NT2/D1 (cell line): ENCODE measurements at regions not wholly inside any gene's neighbourhood (a gene's known extent, or its start where the extent isn't known, plus 50 kb on each side); places are given as distances from the start of the nearest gene placed in this dataset.

Experiments used
- DNase-seq: peaks from one replicate; pipeline ENCODE4 v3.0.0-alpha.2; 2011; ENCODE audit warnings: low read depth, low spot score
- H3K27me3 ChIP-seq: 2 replicates; pipeline ENCODE4 v1.6.0; 2011; ENCODE audit warnings: mild to moderate bottlenecking; ENCODE audit not compliant: insufficient read length, insufficient read depth
- H3K36me3 ChIP-seq: 2 replicates; pipeline ENCODE4 v1.6.1; 2011; ENCODE audit warnings: mild to moderate bottlenecking, low read length, mixed read lengths; ENCODE audit not compliant: insufficient read depth, insufficient read length
- H3K4me1 ChIP-seq: 2 replicates; pipeline ENCODE4 v1.5.1; 2011; ENCODE audit not compliant: insufficient read depth, insufficient read length
- H3K4me3 ChIP-seq: 2 replicates; pipeline ENCODE4 v1.5.1; 2011; ENCODE audit warnings: low read depth; ENCODE audit not compliant: insufficient read length
- H3K9ac ChIP-seq: 2 replicates; pipeline ENCODE4 v1.6.0; 2011; ENCODE audit warnings: low read depth; ENCODE audit not compliant: insufficient read length
- H3K9me3 ChIP-seq: 2 replicates; pipeline ENCODE4 v1.5.1; 2011; ENCODE audit warnings: mild to moderate bottlenecking, low read length; ENCODE audit not compliant: insufficient read depth
- SUZ12 ChIP-seq: IDR thresholded peaks from 2 replicates; pipeline ENCODE4 v1.6.1; 2011; ENCODE audit not compliant: insufficient read length, insufficient read depth; ENCODE audit errors: extremely low read depth
- YY1 ChIP-seq: IDR thresholded peaks from 2 replicates; pipeline ENCODE4 v1.6.1; 2011; ENCODE audit not compliant: insufficient read length, insufficient read depth
- ZNF274 ChIP-seq: IDR thresholded peaks from 2 replicates; pipeline ENCODE4 v1.6.1; 2011; ENCODE audit warnings: mild to moderate bottlenecking, low read depth, low read length

DNA sequence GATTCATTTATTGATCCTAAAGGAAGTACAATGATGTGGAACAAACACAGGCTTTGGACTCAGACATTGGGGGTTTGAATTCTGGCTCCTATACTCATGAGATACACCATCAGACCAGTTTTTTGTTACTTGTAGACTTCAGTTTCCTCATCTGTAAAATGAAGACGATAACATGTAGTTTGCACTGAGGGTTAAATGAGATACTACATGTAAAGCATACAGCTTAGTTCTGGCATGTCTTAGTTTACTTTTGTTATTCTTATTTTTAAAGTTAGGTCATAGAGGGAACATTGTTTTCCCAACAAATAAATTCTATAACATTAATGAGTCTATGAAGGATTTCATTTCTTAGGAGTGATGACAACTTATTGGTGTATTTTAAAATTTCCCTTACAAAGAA lies 183.5 kb upstream of the FAM3C start:
- TF ChIP-seq ZNF274 (no peak), YY1 (no peak), SUZ12 (no peak)
- no peak for DNase-seq
- Histone ChIP-seq H3K9me3 (no peaks in the 10 kb centered on the region), H3K9ac (no peak overlapping the region), H3K4me1 (no peaks in the 10 kb centered on the region), H3K36me3 (no peaks in the 10 kb centered on the region), H3K4me3 (no peak overlapping the region), H3K27me3 (no peaks in the 10 kb centered on the region)

DNA sequence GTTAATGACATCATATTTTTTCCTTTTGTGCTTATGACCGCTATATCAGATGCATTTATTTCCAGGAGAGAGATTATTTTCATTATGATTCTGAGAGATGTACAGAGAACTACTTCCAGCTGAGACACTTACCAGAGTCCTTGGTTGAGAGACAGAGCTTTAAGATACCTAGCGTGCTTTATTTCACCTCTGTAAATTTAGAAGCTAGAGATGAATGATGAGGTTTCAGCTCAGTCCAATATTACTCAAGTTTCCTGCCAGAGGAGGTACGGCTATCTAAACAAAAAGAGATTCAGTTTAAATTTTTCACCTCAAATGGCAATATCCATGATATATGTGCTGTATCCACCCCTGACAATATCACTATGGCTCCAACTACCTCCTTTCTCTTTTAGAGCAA lies 182.6 kb upstream of the FAM3C start:
- no peak for DNase-seq
- no peak overlapping the region for H3K4me3 ChIP-seq
- no peaks in the 10 kb centered on the region for H3K36me3 ChIP-seq
- H3K9ac ChIP-seq, result no peak overlapping the region
- no peak for TF ChIP-seq SUZ12
- TF ChIP-seq ZNF274, result no peak
- TF ChIP-seq YY1, result no peak
- H3K4me1 ChIP-seq, result no peaks in the 10 kb centered on the region
- H3K27me3 ChIP-seq, result no peaks in the 10 kb centered on the region
- H3K9me3 ChIP-seq, result no peaks in the 10 kb centered on the region

DNA sequence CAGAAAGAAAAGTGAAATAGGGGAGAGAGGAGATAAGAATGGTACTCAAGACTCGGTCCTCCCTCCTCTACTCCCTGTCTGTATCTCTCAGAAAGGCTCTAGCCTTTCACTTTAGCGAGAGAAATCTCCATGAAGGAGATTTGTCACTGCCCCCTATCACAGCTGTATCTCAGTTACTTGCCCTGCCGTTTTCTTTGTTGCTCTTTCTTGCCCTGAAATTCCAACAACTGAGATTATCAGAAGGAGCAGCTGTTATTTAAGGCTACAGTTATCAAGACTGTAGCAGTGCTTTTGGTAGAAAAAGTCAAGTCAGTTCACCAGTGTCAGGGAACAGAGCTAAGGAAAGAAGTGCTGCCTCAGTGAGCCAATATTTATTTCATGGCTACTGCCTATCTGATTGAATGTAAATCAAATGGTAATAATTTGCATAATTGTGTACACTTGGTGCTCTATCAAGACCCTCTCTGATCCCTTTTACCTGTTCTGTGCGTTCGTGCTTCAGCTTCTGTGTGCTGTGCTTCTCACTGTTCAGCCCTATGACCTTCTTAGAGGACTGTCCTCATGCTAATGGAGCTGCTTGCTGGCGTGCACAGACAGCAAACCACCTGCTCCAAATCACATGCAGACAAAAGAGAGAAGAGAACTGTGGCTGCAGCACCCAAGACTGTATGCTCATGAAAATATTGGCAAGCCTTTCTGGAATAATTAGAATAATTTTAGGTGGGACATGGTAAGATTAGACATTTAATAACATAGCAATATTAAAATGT lies 180.2 kb upstream of the FAM3C start:
- TF ChIP-seq ZNF274, result no peak
- no peak for TF ChIP-seq YY1
- H3K9ac ChIP-seq, result no peak overlapping the region
- no peak overlapping the region for H3K4me3 ChIP-seq
- no peaks in the 10 kb centered on the region for H3K36me3 ChIP-seq
- DNase-seq, result no peak
- H3K4me1 ChIP-seq, result no peaks in the 10 kb centered on the region
- H3K27me3 ChIP-seq, result no peaks in the 10 kb centered on the region
- no peaks in the 10 kb centered on the region for H3K9me3 ChIP-seq

DNA sequence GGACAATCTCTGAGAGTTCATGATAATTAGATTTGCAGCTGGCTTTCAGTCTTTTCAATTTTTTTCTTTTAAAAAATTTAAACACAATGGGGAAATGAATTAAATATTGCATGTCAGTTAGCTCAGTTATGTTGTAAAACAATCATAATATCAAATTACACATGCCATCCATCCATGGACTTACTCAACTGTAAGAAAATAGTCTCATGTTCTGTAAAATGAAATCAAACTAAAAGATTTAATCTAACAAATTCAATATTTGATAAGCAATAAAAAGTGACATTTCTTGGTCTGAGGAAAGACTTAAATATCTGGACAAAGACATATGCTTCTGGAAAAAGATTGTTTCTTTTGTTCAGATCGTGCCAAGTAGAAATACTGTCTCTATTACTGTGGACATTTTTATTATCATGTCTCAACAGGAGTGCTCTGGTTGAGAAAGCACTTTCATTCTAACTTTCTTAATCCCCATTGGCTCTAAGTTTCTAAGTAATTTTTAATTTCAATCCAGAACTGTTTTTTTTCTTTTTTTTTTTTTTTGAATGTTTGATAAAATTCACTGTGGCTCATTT lies 179.2 kb upstream of the FAM3C start:
- no peak overlapping the region for H3K4me3 ChIP-seq
- no peak overlapping the region for H3K9ac ChIP-seq
- DNase-seq, result no peak
- no peaks in the 10 kb centered on the region for H3K9me3 ChIP-seq
- TF ChIP-seq SUZ12, result no peak
- TF ChIP-seq YY1, result no peak
- TF ChIP-seq ZNF274, result no peak
- no peaks in the 10 kb centered on the region for H3K4me1 ChIP-seq
- H3K27me3 ChIP-seq, result no peaks in the 10 kb centered on the region
- no peaks in the 10 kb centered on the region for H3K36me3 ChIP-seq

- TF ChIP-seq YY1, result no peak
- no peak for TF ChIP-seq ZNF274
- no peak for TF ChIP-seq SUZ12
- Histone ChIP-seq H3K9me3 (no peaks in the 10 kb centered on the region), H3K4me3 (no peak overlapping the region), H3K27me3 (no peaks in the 10 kb centered on the region), H3K36me3 (no peaks in the 10 kb centered on the region), H3K4me1 (no peaks in the 10 kb centered on the region), H3K9ac (no peak overlapping the region)
- no peak for DNase-seq
These were observed 178.0 kb upstream of the FAM3C start for GRCh38 chr7:121574109-121574508.

GRCh38 chr7:121572615-121573014 lies 176.5 kb upstream of the FAM3C start:
- TF ChIP-seq YY1 (no peak), ZNF274 (no peak), SUZ12 (no peak)
- DNase-seq, result no peak
- Histone ChIP-seq H3K27me3 (no peaks in the 10 kb centered on the region), H3K36me3 (no peaks in the 10 kb centered on the region), H3K4me1 (no peaks in the 10 kb centered on the region), H3K9me3 (no peaks in the 10 kb centered on the region), H3K4me3 (no peak overlapping the region), H3K9ac (no peak overlapping the region)

DNA sequence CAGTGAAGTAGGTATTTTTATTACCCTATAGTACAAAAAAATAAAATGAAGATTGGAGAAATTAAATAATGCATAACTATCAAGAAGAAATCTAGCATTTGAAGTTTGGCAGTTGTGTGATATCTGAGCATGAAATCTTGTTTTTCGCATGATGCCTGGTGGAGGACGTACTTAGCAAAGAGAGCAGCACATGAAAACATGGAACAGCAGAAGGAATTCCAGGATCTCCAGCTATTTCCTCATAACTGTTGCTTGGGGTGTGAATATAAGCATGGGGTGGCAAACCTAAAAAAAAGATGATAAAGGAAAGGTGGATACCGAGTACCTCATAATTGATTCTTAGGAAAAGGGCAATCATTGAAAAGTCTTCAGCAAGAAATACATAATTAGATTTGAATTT lies 174.3 kb upstream of the FAM3C start:
- TF ChIP-seq YY1, result no peak
- no peak for TF ChIP-seq ZNF274
- no peak for TF ChIP-seq SUZ12
- no peak overlapping the region for H3K4me3 ChIP-seq

More for the DNA sequence above, 174.3 kb upstream of the FAM3C start:
- Histone ChIP-seq H3K9me3 (no peaks in the 10 kb centered on the region), H3K27me3 (no peaks in the 10 kb centered on the region), H3K4me1 (no peaks in the 10 kb centered on the region), H3K9ac (no peak overlapping the region), H3K36me3 (no peaks in the 10 kb centered on the region)
- no peak for DNase-seq
